Natural killer cell treated with Interleukin-12 subunit alpha and Interleukin-12 subunit beta and Interleukin-15 and Interleukin-18, amount 100 ng/mL, for 72 hours (primary cell): ENCODE measurements at regions not wholly inside any gene's neighbourhood (a gene's known extent, or its start where the extent isn't known, plus 50 kb on each side); places are given as distances from the start of the nearest gene placed in this dataset.
"Not testable (repeated sequence)": the region's sequence is repeated elsewhere in the genome, so short reads cannot be mapped to it uniquely, and the experiment has no call there.

ENCODE experiments used
- ATAC-seq, 2 donors: fragments of 150-1000 bp; cut with Tn5 transposase in 1 of 2; sonication (Bioruptor Pico), chemical (Tn5 transposase) in 1 of 2; 2 replicates each; pipeline ENCODE4 v1.10.0; 2021
- DNase-seq: peaks from one replicate; pipeline ENCODE4 v3.0.0; 2022; ENCODE audit warnings: low spot score
- H3K27ac Mint-ChIP-seq, 2 donors: 1 replicate in 1 of 2; 2 replicates in 1 of 2; pipeline ENCODE4 v1.8.0; 2022; ENCODE audit warnings: mixed read lengths in 2 of 2, mild to moderate bottlenecking in 1 of 2, moderate library complexity in 1 of 2
- H3K27me3 Mint-ChIP-seq, 2 donors: 1 replicate in 1 of 2; 2 replicates in 1 of 2; pipeline ENCODE4 v1.8.0; 2022; ENCODE audit warnings: mixed read lengths in 2 of 2
- H3K36me3 Mint-ChIP-seq: one replicate; pipeline ENCODE4 v1.8.0; 2022; ENCODE audit warnings: mixed read lengths
- H3K4me1 Mint-ChIP-seq, 2 donors: 1 replicate in 1 of 2; 2 replicates in 1 of 2; pipeline ENCODE4 v1.8.0; 2022; ENCODE audit warnings: low read depth in 2 of 2, mixed read lengths in 2 of 2, mild to moderate bottlenecking in 1 of 2
- H3K4me3 Mint-ChIP-seq: one replicate; pipeline ENCODE4 v1.8.0; 2022; ENCODE audit warnings: mixed read lengths
- H3K9me3 Mint-ChIP-seq: 2 replicates; pipeline ENCODE4 v1.8.0; 2022; ENCODE audit warnings: mixed read lengths

DNA sequence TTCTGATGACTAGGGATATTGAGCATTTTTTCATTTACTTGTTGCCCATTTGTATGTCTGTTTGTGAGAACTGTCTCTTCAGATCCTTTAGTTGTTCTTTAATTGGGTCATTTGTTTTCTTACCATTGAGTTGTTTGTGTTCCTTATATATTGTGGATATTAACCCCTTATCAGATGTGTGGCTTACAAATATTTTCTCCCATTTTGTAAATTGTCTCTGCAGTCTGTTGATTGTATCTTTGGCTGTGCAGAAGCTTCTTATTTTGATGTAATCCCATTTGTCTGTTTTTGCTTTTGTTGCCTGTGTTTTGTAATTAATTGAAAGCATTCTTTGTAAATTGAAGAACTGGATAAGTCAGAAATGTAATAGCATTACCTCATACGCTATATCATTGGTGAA is 459.1 kb upstream of the FOXG1 start:
- no peak for ATAC-seq
- Mint-ChIP-seq H3K36me3 (no peaks in the 10 kb centered on the region), H3K27me3 (no peaks in the 10 kb centered on the region), H3K4me3 (no peak overlapping the region), H3K9me3 (peaks cover 16% of the 10 kb centered on the region), H3K4me1 (no peaks in the 10 kb centered on the region), H3K27ac (no peak overlapping the region)
- no peak for DNase-seq

DNA sequence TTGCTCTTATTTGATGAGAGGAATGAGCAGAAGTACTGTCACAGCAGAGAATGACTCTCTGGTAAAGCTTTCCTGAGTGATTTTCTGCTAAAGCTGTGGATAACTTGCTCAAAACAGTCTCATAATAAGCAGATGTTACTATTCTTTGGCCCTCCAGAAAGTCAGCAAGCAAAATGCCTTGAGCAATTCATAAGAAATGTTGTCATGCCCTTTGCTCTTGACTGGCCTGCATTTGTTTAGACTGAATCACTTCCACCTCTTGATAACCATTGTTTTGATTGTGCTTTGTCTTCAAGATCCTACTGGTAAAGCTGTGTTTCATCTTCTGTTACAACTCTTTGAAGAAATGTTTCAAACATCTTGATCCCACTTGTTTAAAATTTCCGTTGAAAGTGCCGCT is 457.9 kb upstream of the FOXG1 start:
- no peaks in the 10 kb centered on the region for H3K27me3 Mint-ChIP-seq
- ATAC-seq (no peak), DNase-seq (no peak)
- H3K9me3 Mint-ChIP-seq, result peaks cover 14% of the 10 kb centered on the region
- H3K27ac Mint-ChIP-seq, result no peak overlapping the region
- no peaks in the 10 kb centered on the region for H3K4me1 Mint-ChIP-seq
- no peaks in the 10 kb centered on the region for H3K36me3 Mint-ChIP-seq
- no peak overlapping the region for H3K4me3 Mint-ChIP-seq

DNA sequence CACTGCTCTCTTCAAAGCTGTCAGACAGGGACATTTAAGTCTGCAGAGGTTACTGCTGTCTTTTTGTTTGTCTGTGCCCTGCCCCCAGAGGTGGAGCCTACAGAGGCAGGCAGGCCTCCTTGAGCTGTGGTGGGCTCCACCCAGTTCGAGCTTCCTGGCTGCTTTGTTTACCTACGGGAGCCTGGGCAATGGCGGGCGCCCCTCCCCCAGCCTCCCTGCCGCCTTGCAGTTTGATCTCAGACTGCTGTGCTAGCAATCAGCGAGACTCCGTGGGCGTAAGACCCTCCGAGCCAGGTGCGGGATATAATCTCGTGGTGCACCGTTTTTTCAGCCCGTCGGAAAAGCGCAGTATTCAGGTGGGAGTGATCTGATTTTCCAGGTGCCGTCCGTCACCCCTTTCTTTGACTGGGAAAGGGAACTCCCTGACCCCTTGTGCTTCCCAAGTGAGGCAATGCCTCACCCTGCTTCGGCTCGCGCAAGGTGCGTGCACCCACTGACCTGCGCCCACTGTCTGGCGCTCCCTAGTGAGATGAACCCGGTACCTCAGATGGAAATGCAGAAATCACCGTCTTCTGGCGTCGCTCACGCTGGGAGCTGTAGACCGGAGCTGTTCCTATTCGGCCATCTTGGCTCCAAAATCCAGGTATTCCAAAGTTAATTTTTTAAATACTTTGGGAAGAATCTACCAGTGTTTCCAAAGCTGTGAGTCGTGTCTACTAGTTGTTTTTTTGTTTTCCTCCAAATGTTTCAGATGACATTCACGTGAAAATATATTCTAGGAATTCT is 448.5 kb upstream of the FOXG1 start:
- not testable (repeated sequence) for H3K9me3 Mint-ChIP-seq, H3K4me1 Mint-ChIP-seq, H3K36me3 Mint-ChIP-seq, H3K4me3 Mint-ChIP-seq, DNase-seq, H3K27ac Mint-ChIP-seq, ATAC-seq, H3K27me3 Mint-ChIP-seq

DNA sequence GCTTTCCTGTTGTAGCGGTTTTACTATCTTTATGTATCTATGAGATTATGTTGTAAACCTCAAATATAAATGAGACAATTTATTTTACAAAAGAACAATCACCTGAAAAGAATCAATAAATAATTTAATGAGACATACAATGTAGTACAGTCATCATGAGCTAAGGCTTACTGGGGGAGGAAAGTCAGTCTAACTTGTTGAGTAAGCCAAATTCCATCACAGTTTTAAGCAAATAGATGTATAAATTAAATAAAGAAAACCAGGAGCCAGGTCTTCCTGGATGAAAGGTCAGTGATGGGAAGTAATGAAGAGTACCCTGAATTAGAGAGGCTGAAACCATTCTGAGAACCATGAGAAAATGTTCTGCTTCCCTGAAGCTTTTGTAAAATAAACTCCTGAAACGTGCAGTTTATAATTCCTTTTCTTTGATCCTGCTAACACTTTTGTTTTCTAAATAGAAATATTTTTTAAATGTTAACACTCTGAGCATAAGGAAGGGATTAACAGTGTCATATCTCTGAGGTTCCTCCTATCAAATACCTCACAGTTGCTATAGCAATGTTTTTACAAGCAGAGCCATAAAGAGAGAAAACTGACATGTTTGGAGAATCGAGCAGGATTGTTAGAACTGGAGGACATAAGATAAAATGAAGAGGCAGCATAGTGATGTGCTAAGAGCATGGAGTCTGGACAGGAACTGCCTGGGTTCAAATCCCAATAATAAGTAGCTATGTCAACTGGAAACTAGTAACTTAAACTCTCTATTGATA is 444.9 kb upstream of the FOXG1 start:
- no peaks in the 10 kb centered on the region for H3K4me1 Mint-ChIP-seq
- H3K9me3 Mint-ChIP-seq, result peaks cover 4% of the 10 kb centered on the region
- H3K27ac Mint-ChIP-seq, result no peak overlapping the region
- H3K4me3 Mint-ChIP-seq, result no peak overlapping the region
- DNase-seq, result no peak
- no peaks in the 10 kb centered on the region for H3K27me3 Mint-ChIP-seq
- H3K36me3 Mint-ChIP-seq, result no peaks in the 10 kb centered on the region
- ATAC-seq, result no peak

- ATAC-seq, result no peak
- H3K4me3 Mint-ChIP-seq, result no peak overlapping the region
Observed at GRCh38 chr14:28323366-28323765, 443.2 kb upstream of the FOXG1 start.

DNA sequence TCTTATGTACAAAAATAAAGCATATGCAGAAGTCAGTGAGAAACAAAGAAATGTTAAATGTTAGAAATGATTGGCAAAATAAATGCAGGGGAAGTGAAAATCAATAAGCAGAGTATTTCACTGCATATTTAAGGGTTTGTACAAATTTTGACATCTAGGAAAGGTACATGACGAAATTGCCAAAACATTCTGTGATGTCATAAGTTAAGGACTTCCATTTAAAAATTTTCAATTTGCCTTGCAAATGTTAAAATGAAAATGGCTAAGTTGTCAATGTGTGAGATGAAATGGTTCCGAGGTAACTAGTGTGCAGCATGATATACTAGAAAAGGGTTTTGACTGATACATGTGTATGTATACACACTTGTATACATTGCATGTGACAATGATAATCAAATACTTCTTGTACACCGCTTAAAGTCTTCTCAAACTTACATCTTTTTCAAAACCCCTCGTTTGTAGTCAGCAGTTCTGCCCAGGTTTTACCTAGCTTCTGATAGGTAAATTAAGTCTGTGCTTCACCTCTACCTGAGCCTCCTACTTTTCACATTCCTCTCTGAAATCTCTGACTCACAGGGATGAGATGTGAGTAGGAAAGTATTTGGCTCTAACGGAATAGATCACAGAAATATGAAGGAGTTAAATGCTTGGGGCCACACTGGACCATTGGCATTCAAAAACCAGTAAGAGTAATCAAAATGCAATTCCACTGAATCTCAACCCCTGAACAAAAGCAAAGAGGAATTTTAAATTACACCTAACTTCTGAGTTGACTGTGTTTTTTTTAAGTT is 442.4 kb upstream of the FOXG1 start:
- H3K9me3 Mint-ChIP-seq, result peaks cover 8% of the 10 kb centered on the region
- ATAC-seq, result no peak
- H3K36me3 Mint-ChIP-seq, result peaks cover 4% of the 10 kb centered on the region
- no peaks in the 10 kb centered on the region for H3K27me3 Mint-ChIP-seq
- DNase-seq, result no peak
- H3K27ac Mint-ChIP-seq, result no peak overlapping the region
- no peaks in the 10 kb centered on the region for H3K4me1 Mint-ChIP-seq
- no peak overlapping the region for H3K4me3 Mint-ChIP-seq

More at GRCh38 chr14:28323366-28323765, 443.2 kb upstream of the FOXG1 start:
- H3K4me1 Mint-ChIP-seq, result no peaks in the 10 kb centered on the region
- peaks cover 2% of the 10 kb centered on the region for H3K36me3 Mint-ChIP-seq
- H3K9me3 Mint-ChIP-seq, result peaks cover 6% of the 10 kb centered on the region
- H3K27ac Mint-ChIP-seq, result no peak overlapping the region
- no peaks in the 10 kb centered on the region for H3K27me3 Mint-ChIP-seq
- DNase-seq, result no peak

DNA sequence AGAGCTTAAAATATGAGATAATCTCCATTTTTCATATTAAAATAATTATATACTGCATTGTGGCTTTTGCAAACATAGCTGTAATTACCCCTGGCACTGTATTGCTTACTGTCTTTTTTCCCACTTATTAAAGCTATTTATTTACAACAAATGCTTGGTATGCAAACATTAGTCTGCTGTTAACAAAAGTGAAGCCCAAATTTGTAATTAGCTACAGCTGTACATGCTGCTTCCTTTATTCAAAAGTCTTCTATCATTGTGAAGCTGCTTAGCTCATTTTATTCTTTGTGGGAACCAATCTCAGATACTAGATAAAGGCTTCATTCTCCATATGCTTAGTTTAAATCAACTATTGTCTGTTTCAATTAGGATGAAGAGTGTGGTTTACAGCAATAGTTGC is 425.8 kb upstream of the FOXG1 start:
- no peaks in the 10 kb centered on the region for H3K4me1 Mint-ChIP-seq
- no peak overlapping the region for H3K27ac Mint-ChIP-seq
- peaks cover 6% of the 10 kb centered on the region for H3K36me3 Mint-ChIP-seq
- ATAC-seq (no peak), DNase-seq (no peak)
- no peaks in the 10 kb centered on the region for H3K27me3 Mint-ChIP-seq
- no peak overlapping the region for H3K4me3 Mint-ChIP-seq
- peaks cover 11% of the 10 kb centered on the region for H3K9me3 Mint-ChIP-seq

GRCh38 chr14:28344381-28344780 is 422.2 kb upstream of the FOXG1 start:
- Mint-ChIP-seq H3K27ac (no peak overlapping the region), H3K27me3 (no peaks in the 10 kb centered on the region), H3K4me1 (no peaks in the 10 kb centered on the region), H3K4me3 (no peak overlapping the region), H3K9me3 (peaks cover 22% of the 10 kb centered on the region), H3K36me3 (no peaks in the 10 kb centered on the region)
- ATAC-seq (no peak), DNase-seq (no peak)

GRCh38 chr14:28348797-28349196 is 417.8 kb upstream of the FOXG1 start:
- no peaks in the 10 kb centered on the region for H3K27me3 Mint-ChIP-seq
- peaks cover 21% of the 10 kb centered on the region for H3K9me3 Mint-ChIP-seq
- no peaks in the 10 kb centered on the region for H3K4me1 Mint-ChIP-seq
- DNase-seq (no peak), ATAC-seq (no peak)
- H3K36me3 Mint-ChIP-seq, result peaks cover 4% of the 10 kb centered on the region
- no peak overlapping the region for H3K27ac Mint-ChIP-seq
- H3K4me3 Mint-ChIP-seq, result no peak overlapping the region

DNA sequence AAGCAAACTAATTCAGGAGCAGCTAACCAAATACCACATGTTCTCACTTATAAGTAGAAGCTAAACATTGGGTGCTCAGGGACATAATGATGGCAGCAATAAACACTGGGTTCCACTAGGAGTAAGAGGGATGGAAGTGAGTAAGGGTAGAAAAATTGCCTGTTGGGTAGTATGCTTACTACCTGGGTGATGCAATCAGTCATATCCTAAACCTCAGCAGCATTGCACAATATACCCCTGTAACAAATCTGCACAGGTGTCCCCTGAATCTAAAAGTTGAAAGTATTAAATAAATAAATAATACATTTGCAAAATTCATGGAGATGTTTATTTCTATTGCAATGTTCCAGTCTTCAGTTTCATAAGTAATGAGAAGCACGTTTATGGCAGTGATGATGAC is 409.8 kb upstream of the FOXG1 start:
- no peak overlapping the region for H3K27ac Mint-ChIP-seq
- H3K9me3 Mint-ChIP-seq, result peaks cover 13% of the 10 kb centered on the region
- H3K27me3 Mint-ChIP-seq, result no peaks in the 10 kb centered on the region
- peaks cover 3% of the 10 kb centered on the region for H3K36me3 Mint-ChIP-seq
- no peak for DNase-seq
- no peak overlapping the region for H3K4me3 Mint-ChIP-seq
- ATAC-seq, result no peak
- H3K4me1 Mint-ChIP-seq, result no peaks in the 10 kb centered on the region

- ATAC-seq (no peak), DNase-seq (no peak)
- H3K27me3 Mint-ChIP-seq, result no peaks in the 10 kb centered on the region
- no peak overlapping the region for H3K4me3 Mint-ChIP-seq
- H3K9me3 Mint-ChIP-seq, result peaks cover 12% of the 10 kb centered on the region
- no peaks in the 10 kb centered on the region for H3K4me1 Mint-ChIP-seq
- H3K36me3 Mint-ChIP-seq, result peaks cover 6% of the 10 kb centered on the region
- no peak overlapping the region for H3K27ac Mint-ChIP-seq
Observed at GRCh38 chr14:28361486-28361885, 405.1 kb upstream of the FOXG1 start.

DNA sequence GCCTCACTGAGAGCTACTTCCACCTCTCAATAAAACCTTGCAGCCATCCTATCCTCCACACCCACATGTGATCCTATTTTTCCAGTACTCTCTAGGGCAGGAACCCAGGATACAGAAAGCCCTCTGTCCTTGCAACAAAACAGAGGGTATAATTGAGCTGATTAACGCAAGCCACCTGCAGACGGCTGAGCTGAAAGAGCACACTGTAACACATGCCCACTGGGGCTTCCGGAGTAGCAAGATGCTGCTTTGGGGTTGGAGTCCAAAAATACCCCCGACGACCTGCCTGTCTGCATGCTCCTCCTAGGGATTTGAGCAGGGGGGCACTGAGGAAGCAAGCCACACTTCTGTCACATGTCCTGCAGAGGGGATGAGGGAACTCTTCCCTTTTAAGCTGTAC is 401.1 kb upstream of the FOXG1 start:
- Mint-ChIP-seq H3K9me3 (peaks cover 10% of the 10 kb centered on the region), H3K27me3 (no peaks in the 10 kb centered on the region), H3K4me1 (no peaks in the 10 kb centered on the region), H3K36me3 (peaks cover 6% of the 10 kb centered on the region), H3K4me3 (no peak overlapping the region), H3K27ac (no peak overlapping the region)
- no peak for ATAC-seq
- no peak for DNase-seq

DNA sequence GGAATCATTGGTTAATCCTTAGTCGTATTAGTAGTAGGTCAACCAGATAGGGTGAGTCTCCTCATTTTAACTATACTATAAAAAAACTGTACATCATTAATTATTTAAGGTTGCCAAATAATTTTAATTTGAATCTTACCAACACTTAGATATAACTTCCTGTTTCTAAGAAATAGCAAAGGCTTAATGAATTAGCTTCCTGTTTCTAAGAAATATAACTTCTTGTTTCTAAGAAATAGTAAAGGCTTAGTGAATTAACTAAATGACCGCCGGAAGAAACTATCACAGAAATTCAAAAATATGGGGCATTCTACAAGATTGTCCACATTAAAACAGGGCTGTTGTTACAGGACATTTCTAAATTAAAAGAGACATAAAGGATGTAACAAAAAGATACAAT is 392.9 kb upstream of the FOXG1 start:
- ATAC-seq, result no peak
- no peaks in the 10 kb centered on the region for H3K4me1 Mint-ChIP-seq

GRCh38 chr14:28375295-28375694 is 391.3 kb upstream of the FOXG1 start:
- ATAC-seq, result no peak

More for the DNA sequence above, 392.9 kb upstream of the FOXG1 start:
- H3K27ac Mint-ChIP-seq, result no peak overlapping the region
- H3K27me3 Mint-ChIP-seq, result no peaks in the 10 kb centered on the region
- H3K4me3 Mint-ChIP-seq, result no peak overlapping the region
- no peak for DNase-seq
- peaks cover 7% of the 10 kb centered on the region for H3K9me3 Mint-ChIP-seq
- no peaks in the 10 kb centered on the region for H3K36me3 Mint-ChIP-seq

More at GRCh38 chr14:28375295-28375694, 391.3 kb upstream of the FOXG1 start:
- no peaks in the 10 kb centered on the region for H3K27me3 Mint-ChIP-seq
- no peaks in the 10 kb centered on the region for H3K4me1 Mint-ChIP-seq
- peaks cover 11% of the 10 kb centered on the region for H3K9me3 Mint-ChIP-seq
- DNase-seq, result no peak
- H3K4me3 Mint-ChIP-seq, result no peak overlapping the region
- H3K27ac Mint-ChIP-seq, result no peak overlapping the region
- no peaks in the 10 kb centered on the region for H3K36me3 Mint-ChIP-seq
